ENCODE measurements at regions not wholly inside any gene's neighbourhood (a gene's known extent, or its start where the extent isn't known, plus 50 kb on each side); places are given as distances from the start of the nearest gene placed in this dataset.

DNA sequence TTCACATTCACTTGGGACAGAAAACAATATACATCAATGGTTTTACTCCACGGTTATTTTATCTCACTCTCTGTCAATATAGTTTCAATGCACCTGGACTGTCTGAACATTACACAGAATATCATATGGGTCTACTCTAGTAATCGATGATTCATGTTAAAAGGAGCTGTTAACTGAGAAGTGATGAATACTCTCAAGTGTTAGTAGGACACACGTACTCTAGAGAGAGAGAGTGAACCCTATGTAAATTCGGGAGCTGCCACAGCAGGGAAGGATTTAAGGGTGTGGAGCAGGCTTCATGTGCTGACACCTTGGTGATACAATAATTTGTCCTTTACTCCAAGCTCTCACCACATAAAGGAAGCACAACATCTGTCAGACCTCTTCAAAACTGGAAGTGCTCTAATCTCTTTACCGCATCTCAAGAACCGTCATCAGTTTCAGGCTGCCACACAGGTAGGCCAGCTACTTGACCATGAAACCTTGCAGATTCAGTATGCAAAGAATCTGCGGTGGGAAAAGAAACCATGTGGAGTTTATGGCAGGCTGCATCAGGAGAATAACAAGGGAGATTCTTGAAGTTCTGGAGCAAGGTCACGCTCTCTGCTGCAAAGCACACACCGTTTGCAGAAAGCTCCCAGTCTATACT, 199.2 kb upstream of the TMC3 start:
- H3K79me2 ChIP-seq (ENCODE audit: insufficient read depth, low read length) = no peaks in the 10 kb centered on the region
- H3K4me2 ChIP-seq (ENCODE audit: insufficient read depth, insufficient read length, low read length) = no peak overlapping the region
- no peak overlapping the region for H3K56ac ChIP-seq (ENCODE audit: insufficient read length, low read depth, low read length)
- H2AK5ac ChIP-seq (ENCODE audit: insufficient read length, low read length) = no peak overlapping the region
- H3K4ac ChIP-seq (ENCODE audit: low read depth, low read length) = no peak overlapping the region
- H3K36me3 Mint-ChIP-seq (ENCODE audit: insufficient read depth in 1 of 3, low read depth in 3 of 3) = no peaks in the 10 kb centered on the region
- no peak overlapping the region for H3K23ac ChIP-seq (ENCODE audit: insufficient read length, low read depth, low read length)
- no peak overlapping the region for H2BK5ac ChIP-seq (ENCODE audit: insufficient read length, low read length)
- no peak overlapping the region for H2AFZ ChIP-seq (ENCODE audit: low read length)
- no peak overlapping the region for H3T11ph ChIP-seq (ENCODE audit: low read length)
- no peaks in the 10 kb centered on the region for H3K27me3 ChIP-seq (ENCODE audit: insufficient read depth, low read length)
- H4K20me1 ChIP-seq (ENCODE audit: control insufficient read depth, insufficient read depth, insufficient read length) = no peaks in the 10 kb centered on the region
- peaks cover 6 to 8% of the 10 kb centered on the region in 2 experiments for H3K4me1 Mint-ChIP-seq
- no peaks in the 10 kb centered on the region for H3K79me1 ChIP-seq (ENCODE audit: insufficient read depth, low read depth, low read length, poor library complexity, severe bottlenecking)
- no peak overlapping the region for H4K91ac ChIP-seq (ENCODE audit: insufficient read length, low read depth, low read length)
- H3K18ac ChIP-seq (ENCODE audit: insufficient read length, low read depth, low read length) = no peak overlapping the region
- H3K4me3 Mint-ChIP-seq = no peak overlapping the region
- H3K27ac ChIP-seq (ENCODE audit: insufficient read length, low read depth, low read length) = no peak overlapping the region
- H4K8ac ChIP-seq (replicated peaks; ENCODE audit: insufficient read length, low read depth, low read length) = no peak overlapping the region
- no peak overlapping the region for H2BK12ac ChIP-seq (ENCODE audit: insufficient read length, low read depth, low read length)
- no peaks in the 10 kb centered on the region for H3K9me3 Mint-ChIP-seq
- no peak overlapping the region for H2BK20ac ChIP-seq (ENCODE audit: low read depth, low read length, poor library complexity, severe bottlenecking)
- no peak overlapping the region for H4K5ac ChIP-seq (ENCODE audit: insufficient read length, low read depth, low read length)
- WGBS (ENCODE audit: extremely low coverage, insufficient read length, low lambda C conversion rate) = no CpG with 5 or more reads among the region's 9 CpGs
- no peak for DNase-seq
- H2BK15ac ChIP-seq (ENCODE audit: low read depth, low read length) = no peak overlapping the region
- H3K23me2 ChIP-seq (ENCODE audit: insufficient read length, low read depth, low read length, poor library complexity, severe bottlenecking) = no peaks in the 10 kb centered on the region
- no peaks in the 10 kb centered on the region for H3K4me1 ChIP-seq (ENCODE audit: insufficient read depth, low read length)
- peaks cover 3% of the 10 kb centered on the region for H3K27me3 Mint-ChIP-seq (ENCODE audit: low read depth)
- H3K27ac Mint-ChIP-seq = no peak overlapping the region
- no peak overlapping the region for H2BK120ac ChIP-seq (ENCODE audit: low read depth, low read length, poor library complexity, severe bottlenecking)
- H3K9ac ChIP-seq (ENCODE audit: extremely low read depth, insufficient read length, low read length) = no peak overlapping the region
- no peak overlapping the region for H3K14ac ChIP-seq (ENCODE audit: insufficient read depth, low read length)
- TF ChIP-seq, protein P1, sequence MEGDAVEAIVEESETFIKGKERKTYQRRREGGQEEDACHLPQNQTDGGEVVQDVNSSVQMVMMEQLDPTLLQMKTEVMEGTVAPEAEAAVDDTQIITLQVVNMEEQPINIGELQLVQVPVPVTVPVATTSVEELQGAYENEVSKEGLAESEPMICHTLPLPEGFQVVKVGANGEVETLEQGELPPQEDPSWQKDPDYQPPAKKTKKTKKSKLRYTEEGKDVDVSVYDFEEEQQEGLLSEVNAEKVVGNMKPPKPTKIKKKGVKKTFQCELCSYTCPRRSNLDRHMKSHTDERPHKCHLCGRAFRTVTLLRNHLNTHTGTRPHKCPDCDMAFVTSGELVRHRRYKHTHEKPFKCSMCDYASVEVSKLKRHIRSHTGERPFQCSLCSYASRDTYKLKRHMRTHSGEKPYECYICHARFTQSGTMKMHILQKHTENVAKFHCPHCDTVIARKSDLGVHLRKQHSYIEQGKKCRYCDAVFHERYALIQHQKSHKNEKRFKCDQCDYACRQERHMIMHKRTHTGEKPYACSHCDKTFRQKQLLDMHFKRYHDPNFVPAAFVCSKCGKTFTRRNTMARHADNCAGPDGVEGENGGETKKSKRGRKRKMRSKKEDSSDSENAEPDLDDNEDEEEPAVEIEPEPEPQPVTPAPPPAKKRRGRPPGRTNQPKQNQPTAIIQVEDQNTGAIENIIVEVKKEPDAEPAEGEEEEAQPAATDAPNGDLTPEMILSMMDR (conservative IDR thresholded peaks at IDR 0.05) = no peak
- H3K9me3 ChIP-seq (ENCODE audit: control insufficient read depth, low read depth, low read length) = no peaks in the 10 kb centered on the region

Data from H9 (cell line).